DND-41 (cell line): ENCODE measurements at regions not wholly inside any gene's neighbourhood (a gene's known extent, or its start where the extent isn't known, plus 50 kb on each side); places are given as distances from the start of the nearest gene placed in this dataset.

Experiments used
- ATAC-seq: fragments of 200-7000 bp; cut with Tn5 transposase; 3 replicates; pipeline ENCODE4 v1.9.1; 2021; ENCODE audit warnings: low read depth; ENCODE audit not compliant: insufficient read depth
- DNase-seq: peaks from one replicate; pipeline ENCODE4 v3.0.0-alpha.2; 2020
- H2AFZ ChIP-seq: 2 replicates; pipeline ENCODE4 v1.6.0; 2012; ENCODE audit warnings: low read depth, low read length
- H3K27ac ChIP-seq: 2 replicates; pipeline ENCODE4 v1.5.1; 2012; ENCODE audit warnings: low read length, inconsistent platforms
- H3K27me3 ChIP-seq: fragments of 200-600 bp; sonication (generic); 2 replicates; pipeline ENCODE4 v1.6.0; 2012; ENCODE audit warnings: low read length, mild to moderate bottlenecking, inconsistent platforms; ENCODE audit not compliant: insufficient read depth, poor library complexity
- H3K36me3 ChIP-seq: 2 replicates; pipeline ENCODE4 v1.5.1; 2012; ENCODE audit warnings: low read length, inconsistent platforms; ENCODE audit not compliant: insufficient read depth
- H3K4me1 ChIP-seq: 2 replicates; pipeline ENCODE4 v1.5.1; 2012; ENCODE audit warnings: mild to moderate bottlenecking, low read length; ENCODE audit not compliant: insufficient read depth
- H3K4me2 ChIP-seq: 2 replicates; pipeline ENCODE4 v1.6.0; 2012; ENCODE audit warnings: mild to moderate bottlenecking, moderate library complexity, low read length, inconsistent platforms; ENCODE audit not compliant: insufficient read depth
- H3K4me3 ChIP-seq, 2 experiments: fragments of 200-600 bp in 1 of 2; shearing (Covaris generic) in 1 of 2; 2 replicates each; pipeline ENCODE4 v1.5.1; 2012 to 2016; ENCODE audit warnings: inconsistent platforms in 2 of 2, low read length in 2 of 2, mild to moderate bottlenecking in 2 of 2, low read depth in 1 of 2, moderate library complexity in 1 of 2
- H3K79me2 ChIP-seq: 2 replicates; pipeline ENCODE4 v1.6.0; 2012; ENCODE audit warnings: low read length, inconsistent platforms; ENCODE audit not compliant: insufficient read depth
- H3K9ac ChIP-seq: 2 replicates; pipeline ENCODE4 v1.6.0; 2012; ENCODE audit warnings: low read depth, mild to moderate bottlenecking, inconsistent platforms, low read length, moderate library complexity
- H3K9me3 ChIP-seq: 2 replicates; pipeline ENCODE4 v1.5.1; 2012; ENCODE audit warnings: low read length, moderate library complexity, mild to moderate bottlenecking, inconsistent platforms; ENCODE audit not compliant: insufficient read depth, severe bottlenecking
- H4K20me1 ChIP-seq: 2 replicates; pipeline ENCODE4 v1.6.0; 2012; ENCODE audit warnings: low read length; ENCODE audit not compliant: insufficient read depth
- EZH2 ChIP-seq: IDR thresholded peaks from 3 replicates; pipeline ENCODE4 v1.6.1; 2012; ENCODE audit warnings: borderline replicate concordance, low read depth, mild to moderate bottlenecking, moderate library complexity, low read length, inconsistent platforms; ENCODE audit not compliant: severe bottlenecking
- TF ChIP-seq, protein P1 (sequence below): IDR thresholded peaks from 2 replicates; pipeline ENCODE4 v1.5.1; 2012; ENCODE audit warnings: borderline replicate concordance, low read length, moderate library complexity, mild to moderate bottlenecking; ENCODE audit not compliant: poor library complexity, severe bottlenecking; ENCODE audit errors: extremely low read depth

DNA sequence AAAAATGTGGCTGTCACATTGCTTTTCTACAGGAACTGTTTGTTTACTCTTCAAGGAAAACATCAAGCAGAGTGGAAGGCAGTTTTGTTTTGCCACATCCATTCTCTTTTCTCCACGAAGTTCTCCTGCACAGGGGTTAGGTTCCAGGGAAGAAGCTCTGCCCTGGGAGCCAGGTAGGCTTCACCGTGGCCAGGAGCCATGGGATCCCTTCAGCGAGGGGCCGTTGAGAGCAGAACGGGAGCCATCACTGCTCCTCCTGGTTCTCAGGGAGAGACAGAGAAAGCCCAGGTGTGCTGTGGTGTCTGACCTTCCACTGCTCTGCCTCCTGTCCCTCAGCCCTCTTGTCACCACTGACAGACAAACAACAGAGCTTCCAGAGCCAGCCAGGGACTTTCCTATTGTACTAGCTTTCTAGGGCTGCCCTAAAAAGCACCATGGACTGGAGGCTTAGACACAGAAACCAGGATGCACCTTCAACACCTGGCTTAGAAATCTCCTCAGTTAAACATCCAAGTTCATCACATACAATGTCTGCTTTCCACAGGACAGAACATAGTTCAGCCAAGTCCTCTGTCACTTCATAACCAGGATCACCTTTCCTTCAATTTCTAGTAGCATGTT lies 75.6 kb upstream of the SLC22A23 start:
- Histone ChIP-seq H3K27ac (no peak overlapping the region), H3K36me3 (no peaks in the 10 kb centered on the region), H3K4me1 (no peaks in the 10 kb centered on the region), H3K4me2 (no peak overlapping the region), H3K9me3 (no peaks in the 10 kb centered on the region), H3K4me3 (no peak overlapping the region), H3K9ac (no peak overlapping the region), H3K79me2 (no peaks in the 10 kb centered on the region), H3K27me3 (peaks cover 20% of the 10 kb centered on the region), H2AFZ (no peak overlapping the region), H4K20me1 (no peaks in the 10 kb centered on the region)
- TF ChIP-seq, protein P1, sequence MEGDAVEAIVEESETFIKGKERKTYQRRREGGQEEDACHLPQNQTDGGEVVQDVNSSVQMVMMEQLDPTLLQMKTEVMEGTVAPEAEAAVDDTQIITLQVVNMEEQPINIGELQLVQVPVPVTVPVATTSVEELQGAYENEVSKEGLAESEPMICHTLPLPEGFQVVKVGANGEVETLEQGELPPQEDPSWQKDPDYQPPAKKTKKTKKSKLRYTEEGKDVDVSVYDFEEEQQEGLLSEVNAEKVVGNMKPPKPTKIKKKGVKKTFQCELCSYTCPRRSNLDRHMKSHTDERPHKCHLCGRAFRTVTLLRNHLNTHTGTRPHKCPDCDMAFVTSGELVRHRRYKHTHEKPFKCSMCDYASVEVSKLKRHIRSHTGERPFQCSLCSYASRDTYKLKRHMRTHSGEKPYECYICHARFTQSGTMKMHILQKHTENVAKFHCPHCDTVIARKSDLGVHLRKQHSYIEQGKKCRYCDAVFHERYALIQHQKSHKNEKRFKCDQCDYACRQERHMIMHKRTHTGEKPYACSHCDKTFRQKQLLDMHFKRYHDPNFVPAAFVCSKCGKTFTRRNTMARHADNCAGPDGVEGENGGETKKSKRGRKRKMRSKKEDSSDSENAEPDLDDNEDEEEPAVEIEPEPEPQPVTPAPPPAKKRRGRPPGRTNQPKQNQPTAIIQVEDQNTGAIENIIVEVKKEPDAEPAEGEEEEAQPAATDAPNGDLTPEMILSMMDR: no peak
- TF ChIP-seq EZH2: no peak
- no peak for DNase-seq
- ATAC-seq: no peak

DNA sequence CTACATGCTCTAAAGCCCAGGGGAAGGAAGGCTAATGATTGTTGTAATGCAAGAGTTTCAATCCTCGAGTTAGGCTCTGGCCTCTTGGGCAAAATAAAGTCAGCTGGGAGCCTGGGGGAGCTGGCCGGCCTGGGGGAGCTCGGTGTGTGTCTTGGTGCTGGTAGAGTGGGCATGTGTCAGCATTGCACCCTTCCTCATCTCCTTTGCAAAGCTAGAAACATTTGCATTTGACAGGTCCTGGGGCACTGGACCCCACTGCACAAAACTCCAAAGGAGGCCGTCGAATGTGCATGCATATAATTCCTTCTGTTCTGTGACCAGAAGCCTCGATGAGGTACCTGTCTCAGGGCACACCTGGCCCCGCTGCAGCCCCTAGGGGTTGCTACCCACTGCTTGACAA lies 74.6 kb upstream of the SLC22A23 start:
- Histone ChIP-seq H4K20me1 (no peaks in the 10 kb centered on the region), H3K4me3 (no peak overlapping the region), H2AFZ (no peak overlapping the region), H3K36me3 (no peaks in the 10 kb centered on the region), H3K79me2 (no peaks in the 10 kb centered on the region), H3K4me1 (no peaks in the 10 kb centered on the region), H3K4me2 (no peak overlapping the region), H3K27me3 (peaks cover 20% of the 10 kb centered on the region), H3K9ac (no peak overlapping the region), H3K9me3 (no peaks in the 10 kb centered on the region), H3K27ac (no peak overlapping the region)
- ATAC-seq (no peak), DNase-seq (no peak)
- TF ChIP-seq, protein P1: no peak
- TF ChIP-seq EZH2: no peak

DNA sequence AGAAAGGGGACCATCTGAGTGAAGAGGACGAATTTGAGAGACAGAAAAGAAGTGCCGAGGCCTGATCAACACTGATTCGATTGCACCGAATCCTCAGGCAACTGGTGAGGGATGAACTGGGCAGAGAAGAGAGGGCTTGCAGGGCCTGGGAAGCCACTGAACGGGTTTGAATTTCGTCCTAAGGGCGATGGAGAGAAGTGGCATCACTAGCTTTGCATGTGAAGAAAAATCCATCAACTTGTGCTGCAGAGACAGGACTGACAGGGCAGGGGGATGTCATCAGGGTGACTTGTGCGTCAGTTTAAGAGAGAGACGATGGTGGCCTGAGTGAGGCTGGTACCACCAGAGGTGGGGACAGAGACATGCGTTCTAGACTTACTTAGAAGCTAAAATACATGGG lies 73.7 kb upstream of the SLC22A23 start:
- Histone ChIP-seq H3K4me2 (no peak overlapping the region), H3K9ac (no peak overlapping the region), H3K36me3 (no peaks in the 10 kb centered on the region), H3K4me3 (no peak overlapping the region), H3K79me2 (no peaks in the 10 kb centered on the region), H3K27ac (no peak overlapping the region), H3K9me3 (no peaks in the 10 kb centered on the region), H2AFZ (no peak overlapping the region), H3K27me3 (peaks cover 22% of the 10 kb centered on the region), H3K4me1 (no peaks in the 10 kb centered on the region), H4K20me1 (no peaks in the 10 kb centered on the region)
- TF ChIP-seq, protein P1: no peak
- TF ChIP-seq EZH2: no peak
- no peak for DNase-seq
- ATAC-seq: no peak

DNA sequence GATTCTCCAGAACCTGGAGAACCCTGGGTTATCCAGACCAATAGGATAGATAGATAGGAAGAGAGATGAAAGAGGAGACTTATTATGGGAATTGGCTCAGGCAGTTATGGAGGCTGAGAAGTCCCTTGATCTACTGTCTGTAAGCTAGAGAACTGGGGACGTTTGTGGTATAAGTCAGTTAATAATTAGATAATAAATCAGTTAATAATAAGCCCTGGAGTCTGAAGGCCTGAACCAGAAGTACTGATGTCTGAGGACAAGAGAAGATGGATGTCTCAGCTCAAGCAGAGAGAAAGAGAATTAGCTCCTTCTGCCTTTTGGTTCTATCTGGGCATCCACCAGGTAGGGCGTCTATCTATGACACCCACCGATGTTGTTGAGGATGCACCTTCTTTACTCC lies 72.9 kb upstream of the SLC22A23 start:
- DNase-seq (no peak), ATAC-seq (no peak)
- Histone ChIP-seq H3K4me3 (no peak overlapping the region), H3K27me3 (peaks cover 22% of the 10 kb centered on the region), H3K27ac (no peak overlapping the region), H3K4me1 (no peaks in the 10 kb centered on the region), H2AFZ (no peak overlapping the region), H3K9me3 (no peaks in the 10 kb centered on the region), H3K36me3 (no peaks in the 10 kb centered on the region), H3K9ac (no peak overlapping the region), H3K4me2 (no peak overlapping the region), H3K79me2 (no peaks in the 10 kb centered on the region), H4K20me1 (no peaks in the 10 kb centered on the region)
- TF ChIP-seq, protein P1: no peak
- no peak for TF ChIP-seq EZH2
